GM23338 (cell line): ENCODE measurements at regions not wholly inside any gene's neighbourhood (a gene's known extent, or its start where the extent isn't known, plus 50 kb on each side); places are given as distances from the start of the nearest gene placed in this dataset.

Source experiments
- ATAC-seq: fragments of 200-7000 bp; cut with Tn5 transposase; 3 replicates; pipeline ENCODE4 v1.9.1; 2020
- DNase-seq: peaks from one replicate; pipeline ENCODE4 v3.0.0-alpha.2; 2015; ENCODE audit warnings: low spot score
- H2AFZ ChIP-seq: fragments of 200-600 bp; sonication (generic); 2 replicates; pipeline ENCODE4 v1.8.0; 2016; ENCODE audit warnings: antibody characterized with exemption, mild to moderate bottlenecking, moderate library complexity
- H3F3A ChIP-seq: fragments of 200-600 bp; sonication (generic); replicated peaks from 2 replicates; pipeline ENCODE4 v1.8.0; 2017; ENCODE audit warnings: antibody characterized with exemption, mixed run types, low read depth
- H3K27ac ChIP-seq: fragments of 200-600 bp; sonication (generic); 2 replicates; pipeline ENCODE4 v1.6.1; 2016; ENCODE audit warnings: low read depth
- H3K27me3 ChIP-seq: fragments of 200-600 bp; sonication (generic); 2 replicates; pipeline ENCODE4 v1.8.0; 2016; ENCODE audit warnings: mild to moderate bottlenecking, mixed run types, moderate library complexity; ENCODE audit not compliant: insufficient read depth
- H3K36me3 ChIP-seq: fragments of 200-600 bp; sonication (generic); 2 replicates; pipeline ENCODE4 v1.8.0; 2016; ENCODE audit warnings: mild to moderate bottlenecking; ENCODE audit not compliant: insufficient read depth
- H3K4me1 ChIP-seq: fragments of 200-600 bp; sonication (generic); 2 replicates; pipeline ENCODE4 v1.8.0; 2016; ENCODE audit warnings: mild to moderate bottlenecking, moderate library complexity; ENCODE audit not compliant: insufficient read depth
- H3K4me2 ChIP-seq: fragments of 200-600 bp; sonication (generic); 2 replicates; pipeline ENCODE4 v1.7.1; 2017; ENCODE audit warnings: mixed run types
- H3K4me3 ChIP-seq: fragments of 200-600 bp; sonication (generic); 2 replicates; pipeline ENCODE4 v1.6.1; 2016; ENCODE audit warnings: mixed run types
- H3K79me2 ChIP-seq: fragments of 200-600 bp; sonication (generic); replicated peaks from 2 replicates; pipeline ENCODE4 v1.8.0; 2017; ENCODE audit warnings: mild to moderate bottlenecking; ENCODE audit not compliant: insufficient read depth
- H3K9me2 ChIP-seq: fragments of 200-600 bp; sonication (generic); 2 replicates; pipeline ENCODE4 v1.8.0; 2017; ENCODE audit not compliant: insufficient read depth
- H4K20me1 ChIP-seq: fragments of 200-600 bp; sonication (generic); replicated peaks from 2 replicates; pipeline ENCODE4 v1.8.0; 2017; ENCODE audit warnings: mild to moderate bottlenecking; ENCODE audit not compliant: insufficient read depth
- H3K27ac Mint-ChIP-seq: 2 replicates; pipeline ENCODE4 v1.8.0; 2020; ENCODE audit warnings: inconsistent platforms, mild to moderate bottlenecking, moderate library complexity, mixed read lengths
- H3K27me3 Mint-ChIP-seq: 3 replicates; pipeline ENCODE4 v1.8.0; 2022; ENCODE audit warnings: low read depth, mild to moderate bottlenecking, moderate library complexity, mixed read lengths, inconsistent platforms; ENCODE audit not compliant: insufficient read depth, poor library complexity
- H3K36me3 Mint-ChIP-seq: 3 replicates; pipeline ENCODE4 v1.8.0; 2021; ENCODE audit warnings: low read depth, mild to moderate bottlenecking, inconsistent platforms, moderate library complexity, mixed read lengths
- H3K4me1 Mint-ChIP-seq: 3 replicates; pipeline ENCODE4 v1.8.0; 2020; ENCODE audit warnings: mild to moderate bottlenecking, inconsistent platforms, mixed read lengths
- H3K4me3 Mint-ChIP-seq: 3 replicates; pipeline ENCODE4 v1.8.0; 2021; ENCODE audit warnings: moderate library complexity, mild to moderate bottlenecking, inconsistent platforms, mixed read lengths
- H3K9me3 Mint-ChIP-seq: 3 replicates; pipeline ENCODE4 v1.8.0; 2020; ENCODE audit warnings: moderate library complexity, mild to moderate bottlenecking, inconsistent platforms, mixed read lengths
- EZH2 ChIP-seq: fragments of 200-600 bp; sonication (generic); IDR thresholded peaks from one replicate; pipeline ENCODE4 v1.8.0; 2017; ENCODE audit warnings: antibody characterized with exemption, mild to moderate bottlenecking, low read depth; ENCODE audit not compliant: unreplicated experiment
- JUNB ChIP-seq: IDR thresholded peaks from one replicate; pipeline ENCODE4 v1.6.1; 2016; ENCODE audit warnings: antibody characterized with exemption; ENCODE audit not compliant: unreplicated experiment
- NANOG ChIP-seq: IDR thresholded peaks from 2 replicates; pipeline ENCODE4 v1.6.1; 2016; ENCODE audit warnings: antibody characterized with exemption, borderline replicate concordance
- POLR2AphosphoS5 ChIP-seq: IDR thresholded peaks from 2 replicates; pipeline ENCODE4 v1.6.1; 2016; ENCODE audit warnings: antibody characterized with exemption, low read depth
- STAT1 ChIP-seq: IDR thresholded peaks from one replicate; pipeline ENCODE4 v1.6.1; 2016; ENCODE audit warnings: antibody characterized with exemption; ENCODE audit not compliant: unreplicated experiment
- ZNF331 ChIP-seq: fragments of 250-450 bp; sonication (Bioruptor Pico); IDR thresholded peaks from 2 replicates; pipeline ENCODE4 v1.5.0; 2020; ENCODE audit warnings: low read depth, mild to moderate bottlenecking, moderate library complexity
- TF ChIP-seq, protein P1 (sequence below): IDR thresholded peaks from 2 replicates; pipeline ENCODE4 v1.6.1; 2016; ENCODE audit warnings: antibody characterized with exemption
- TF ChIP-seq, protein P2 (sequence below): IDR thresholded peaks from one replicate; pipeline ENCODE4 v1.6.1; 2018; ENCODE audit warnings: antibody characterized with exemption; ENCODE audit not compliant: unreplicated experiment
- TF ChIP-seq, protein P3 (sequence below), 2 experiments: fragments of 200-600 bp in 1 of 2; sonication (generic) in 1 of 2; conservative IDR thresholded peaks; 2 replicates each; pipeline versions ENCODE4 v1.5.1 to v1.6.1; 2016 to 2017; ENCODE audit warnings: antibody characterized with exemption in 2 of 2, low read depth in 2 of 2, mild to moderate bottlenecking in 2 of 2, moderate library complexity in 1 of 2

DNA sequence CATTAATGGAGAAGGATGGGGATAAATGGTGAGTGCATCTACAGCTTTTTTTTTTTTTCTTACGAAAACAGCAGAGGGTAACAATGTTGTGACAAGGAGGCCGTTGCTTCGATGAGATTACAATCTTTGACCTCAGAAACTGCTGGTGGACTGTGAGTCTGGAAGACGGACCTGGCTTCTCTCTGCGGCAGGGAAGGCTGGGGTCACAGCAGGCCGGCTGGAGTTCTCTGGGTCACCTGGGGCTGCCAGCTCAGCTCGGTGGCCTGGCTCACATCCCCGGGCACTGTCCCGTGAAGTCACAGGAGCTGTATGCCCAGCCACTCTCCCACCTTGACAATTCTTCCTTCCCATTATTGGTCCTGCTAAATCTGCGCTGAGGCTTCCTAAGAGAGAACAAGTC lies 160.8 kb downstream of the ACKR3 start:
- Mint-ChIP-seq H3K9me3 (no peaks in the 10 kb centered on the region; the same call in 2 of the 3 replicates), H3K36me3 (no peaks in the 10 kb centered on the region), H3K27me3 (peaks cover 3% of the 10 kb centered on the region), H3K4me1 (no peaks in the 10 kb centered on the region), H3K4me3 (no peak overlapping the region), H3K27ac (no peak overlapping the region)
- no peak overlapping the region for H2AFZ ChIP-seq
- no peaks in the 10 kb centered on the region for H3K79me2 ChIP-seq
- no peak overlapping the region for H3K27ac ChIP-seq
- H3F3A ChIP-seq, result no peaks in the 10 kb centered on the region
- TF ChIP-seq, protein P1, sequence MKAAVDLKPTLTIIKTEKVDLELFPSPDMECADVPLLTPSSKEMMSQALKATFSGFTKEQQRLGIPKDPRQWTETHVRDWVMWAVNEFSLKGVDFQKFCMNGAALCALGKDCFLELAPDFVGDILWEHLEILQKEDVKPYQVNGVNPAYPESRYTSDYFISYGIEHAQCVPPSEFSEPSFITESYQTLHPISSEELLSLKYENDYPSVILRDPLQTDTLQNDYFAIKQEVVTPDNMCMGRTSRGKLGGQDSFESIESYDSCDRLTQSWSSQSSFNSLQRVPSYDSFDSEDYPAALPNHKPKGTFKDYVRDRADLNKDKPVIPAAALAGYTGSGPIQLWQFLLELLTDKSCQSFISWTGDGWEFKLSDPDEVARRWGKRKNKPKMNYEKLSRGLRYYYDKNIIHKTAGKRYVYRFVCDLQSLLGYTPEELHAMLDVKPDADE, result no peak
- TF ChIP-seq, protein P2, sequence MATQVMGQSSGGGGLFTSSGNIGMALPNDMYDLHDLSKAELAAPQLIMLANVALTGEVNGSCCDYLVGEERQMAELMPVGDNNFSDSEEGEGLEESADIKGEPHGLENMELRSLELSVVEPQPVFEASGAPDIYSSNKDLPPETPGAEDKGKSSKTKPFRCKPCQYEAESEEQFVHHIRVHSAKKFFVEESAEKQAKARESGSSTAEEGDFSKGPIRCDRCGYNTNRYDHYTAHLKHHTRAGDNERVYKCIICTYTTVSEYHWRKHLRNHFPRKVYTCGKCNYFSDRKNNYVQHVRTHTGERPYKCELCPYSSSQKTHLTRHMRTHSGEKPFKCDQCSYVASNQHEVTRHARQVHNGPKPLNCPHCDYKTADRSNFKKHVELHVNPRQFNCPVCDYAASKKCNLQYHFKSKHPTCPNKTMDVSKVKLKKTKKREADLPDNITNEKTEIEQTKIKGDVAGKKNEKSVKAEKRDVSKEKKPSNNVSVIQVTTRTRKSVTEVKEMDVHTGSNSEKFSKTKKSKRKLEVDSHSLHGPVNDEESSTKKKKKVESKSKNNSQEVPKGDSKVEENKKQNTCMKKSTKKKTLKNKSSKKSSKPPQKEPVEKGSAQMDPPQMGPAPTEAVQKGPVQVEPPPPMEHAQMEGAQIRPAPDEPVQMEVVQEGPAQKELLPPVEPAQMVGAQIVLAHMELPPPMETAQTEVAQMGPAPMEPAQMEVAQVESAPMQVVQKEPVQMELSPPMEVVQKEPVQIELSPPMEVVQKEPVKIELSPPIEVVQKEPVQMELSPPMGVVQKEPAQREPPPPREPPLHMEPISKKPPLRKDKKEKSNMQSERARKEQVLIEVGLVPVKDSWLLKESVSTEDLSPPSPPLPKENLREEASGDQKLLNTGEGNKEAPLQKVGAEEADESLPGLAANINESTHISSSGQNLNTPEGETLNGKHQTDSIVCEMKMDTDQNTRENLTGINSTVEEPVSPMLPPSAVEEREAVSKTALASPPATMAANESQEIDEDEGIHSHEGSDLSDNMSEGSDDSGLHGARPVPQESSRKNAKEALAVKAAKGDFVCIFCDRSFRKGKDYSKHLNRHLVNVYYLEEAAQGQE, result no peak
- TF ChIP-seq NANOG (no peak), STAT1 (no peak), POLR2AphosphoS5 (no peak), JUNB (no peak)
- H3K27me3 ChIP-seq, result no peaks in the 10 kb centered on the region
- no peaks in the 10 kb centered on the region for H3K36me3 ChIP-seq
- peaks cover 7% of the 10 kb centered on the region; the same call in 1 of the 2 replicates for H3K9me2 ChIP-seq
- no peaks in the 10 kb centered on the region for H4K20me1 ChIP-seq
- no peak overlapping the region for H3K4me3 ChIP-seq
- ATAC-seq (no peak), DNase-seq (no peak)
- no peaks in the 10 kb centered on the region for H3K4me1 ChIP-seq
- H3K4me2 ChIP-seq, result no peak overlapping the region

DNA sequence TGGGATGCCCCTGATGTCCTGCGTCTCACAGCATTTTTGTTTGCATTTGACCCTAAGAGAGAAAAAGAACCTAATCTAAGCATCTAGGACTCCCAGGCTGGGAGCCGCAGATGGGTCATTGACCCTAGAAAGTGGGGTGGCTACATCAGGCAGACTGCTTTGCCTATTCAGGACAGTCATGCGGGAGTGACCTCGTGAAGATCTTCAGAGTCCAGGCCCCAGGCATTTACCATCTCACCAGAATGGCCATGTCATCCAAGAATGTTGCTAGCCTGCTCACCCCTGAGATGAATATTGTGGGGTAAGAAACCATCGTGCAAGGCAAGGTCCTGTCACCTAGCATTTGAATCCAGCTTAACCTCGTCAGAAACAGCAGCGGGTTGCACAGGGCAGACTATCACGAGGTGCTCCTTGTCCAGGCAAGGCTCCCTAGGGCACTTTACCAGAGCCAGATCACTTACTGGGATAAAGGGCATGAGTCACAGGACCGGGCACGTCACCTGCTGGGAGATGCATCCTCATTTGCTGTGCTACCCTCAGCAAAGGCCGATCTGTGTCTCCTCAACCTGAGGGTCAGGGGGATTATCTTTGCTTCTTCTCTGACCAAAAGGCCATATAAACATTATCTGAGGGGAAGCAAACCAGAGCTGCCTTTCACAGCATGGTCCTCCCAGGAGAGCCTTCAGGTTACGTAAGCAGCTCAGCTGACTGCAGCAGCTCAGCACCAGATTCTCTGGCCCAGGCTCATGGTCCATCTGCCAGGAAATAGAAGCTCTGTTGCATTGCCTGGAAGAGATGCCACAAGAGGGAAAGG lies 162.3 kb downstream of the ACKR3 start:
- no peak for ATAC-seq
- Histone ChIP-seq H3K27me3 (no peaks in the 10 kb centered on the region), H3K36me3 (no peaks in the 10 kb centered on the region), H3K27ac (no peak overlapping the region), H4K20me1 (no peaks in the 10 kb centered on the region), H3K9me2 (peaks cover 2% of the 10 kb centered on the region; the same call in 1 of the 2 replicates), H3F3A (no peaks in the 10 kb centered on the region), H2AFZ (no peak overlapping the region), H3K79me2 (no peaks in the 10 kb centered on the region), H3K4me2 (no peak overlapping the region), H3K4me3 (no peak overlapping the region), H3K4me1 (no peaks in the 10 kb centered on the region)
- H3K27me3 Mint-ChIP-seq, result peaks cover 3% of the 10 kb centered on the region
- no peak overlapping the region for H3K27ac Mint-ChIP-seq
- H3K9me3 Mint-ChIP-seq, result no peaks in the 10 kb centered on the region
- no peaks in the 10 kb centered on the region for H3K36me3 Mint-ChIP-seq
- no peak overlapping the region for H3K4me3 Mint-ChIP-seq
- DNase-seq, result no peak
- no peaks in the 10 kb centered on the region for H3K4me1 Mint-ChIP-seq
- no peak for TF ChIP-seq ZNF331 (CRISPR knock-in tag)
- no peak for TF ChIP-seq STAT1
- TF ChIP-seq, protein P3, sequence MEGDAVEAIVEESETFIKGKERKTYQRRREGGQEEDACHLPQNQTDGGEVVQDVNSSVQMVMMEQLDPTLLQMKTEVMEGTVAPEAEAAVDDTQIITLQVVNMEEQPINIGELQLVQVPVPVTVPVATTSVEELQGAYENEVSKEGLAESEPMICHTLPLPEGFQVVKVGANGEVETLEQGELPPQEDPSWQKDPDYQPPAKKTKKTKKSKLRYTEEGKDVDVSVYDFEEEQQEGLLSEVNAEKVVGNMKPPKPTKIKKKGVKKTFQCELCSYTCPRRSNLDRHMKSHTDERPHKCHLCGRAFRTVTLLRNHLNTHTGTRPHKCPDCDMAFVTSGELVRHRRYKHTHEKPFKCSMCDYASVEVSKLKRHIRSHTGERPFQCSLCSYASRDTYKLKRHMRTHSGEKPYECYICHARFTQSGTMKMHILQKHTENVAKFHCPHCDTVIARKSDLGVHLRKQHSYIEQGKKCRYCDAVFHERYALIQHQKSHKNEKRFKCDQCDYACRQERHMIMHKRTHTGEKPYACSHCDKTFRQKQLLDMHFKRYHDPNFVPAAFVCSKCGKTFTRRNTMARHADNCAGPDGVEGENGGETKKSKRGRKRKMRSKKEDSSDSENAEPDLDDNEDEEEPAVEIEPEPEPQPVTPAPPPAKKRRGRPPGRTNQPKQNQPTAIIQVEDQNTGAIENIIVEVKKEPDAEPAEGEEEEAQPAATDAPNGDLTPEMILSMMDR (conservative IDR thresholded peaks at IDR 0.05; ENCODE audit: low read depth in 2 of 2), result no peak
- no peak for TF ChIP-seq JUNB
- TF ChIP-seq NANOG, result no peak
- TF ChIP-seq, protein P1, result no peak
- no peak for TF ChIP-seq EZH2
- TF ChIP-seq POLR2AphosphoS5, result no peak
